Tibial nerve (tissue), 4 donors: ENCODE measurements at regions not wholly inside any gene's neighbourhood (a gene's known extent, or its start where the extent isn't known, plus 50 kb on each side); places are given as distances from the start of the nearest gene placed in this dataset.

Experiments used
- DNase-seq, 2 donors: peaks; one replicate each; pipeline ENCODE4 v3.0.0-alpha.2; 2019; ENCODE audit warnings: low spot score in 2 of 2
- H3K27ac ChIP-seq, 4 donors: fragments of 200-600 bp; sonication (generic) in 3 of 4; one replicate each; pipeline ENCODE4 v1.5.1; 2017 to 2019; ENCODE audit warnings: mild to moderate bottlenecking in 1 of 4
- H3K27me3 ChIP-seq, 2 donors: fragments of 200-600 bp; sonication (generic) in 1 of 2; one replicate each; pipeline versions ENCODE4 v1.5.1 to v1.6.0; 2017 to 2019
- H3K36me3 ChIP-seq, 3 donors: fragments of 200-600 bp; sonication (generic); one replicate each; pipeline ENCODE4 v1.5.1; 2018 to 2019
- H3K4me1 ChIP-seq, 4 donors: fragments of 200-600 bp; sonication (generic) in 3 of 4; one replicate each; pipeline ENCODE4 v1.5.1; 2017 to 2019
- H3K4me3 ChIP-seq, 4 donors: fragments of 200-600 bp; sonication (generic) in 3 of 4; one replicate each; pipeline ENCODE4 v1.5.1; 2017 to 2019; ENCODE audit warnings: mild to moderate bottlenecking in 1 of 4, moderate library complexity in 1 of 4
- H3K9me3 ChIP-seq, 4 donors: fragments of 200-600 bp; sonication (generic) in 3 of 4; one replicate each; pipeline ENCODE4 v1.5.1; 2017 to 2019
- CTCF ChIP-seq, 5 experiments: fragments of 200-600 bp in 3 of 5; fragments of 450-650 bp in 2 of 5; sonication (generic) in 3 of 5; IDR thresholded peaks; one replicate each; pipeline ENCODE4 v1.5.1; 2016 to 2019; ENCODE audit warnings: antibody characterized with exemption in 5 of 5, mild to moderate bottlenecking in 3 of 5, moderate library complexity in 2 of 5
- EP300 ChIP-seq, 2 donors: sonication (generic); formaldehyde crosslinking; IDR thresholded peaks; one replicate each; pipeline ENCODE4 v1.6.1; 2017; ENCODE audit warnings: antibody characterized with exemption in 2 of 2, mild to moderate bottlenecking in 1 of 2
- POLR2A ChIP-seq, 2 donors: fragments of 450-650 bp; IDR thresholded peaks; one replicate each; pipeline ENCODE4 v1.6.1; 2017; ENCODE audit warnings: antibody characterized with exemption in 2 of 2, mild to moderate bottlenecking in 2 of 2, moderate library complexity in 2 of 2
- WGBS, 2 donors: methylation state at CpG; one replicate each; pipeline ENCODE4 v1.1.5; 2018; 5-methylcytosine and 5-hydroxymethylcytosine counted together

- DNase-seq = no peak
- Histone ChIP-seq H3K9me3 (peaks cover 0 to 15% (median 0%) of the 10 kb centered on the region in 4 donors), H3K27me3 (no peaks in the 10 kb centered on the region), H3K27ac (no peak overlapping the region), H3K4me1 (no peaks in the 10 kb centered on the region), H3K4me3 (no peak overlapping the region), H3K36me3 (no peaks in the 10 kb centered on the region)
- WGBS, 2 donors = 58 to 62% methylated on average over 4 of the region's 4 CpGs
- TF ChIP-seq CTCF (IDR thresholded peaks at IDR 0.05) (no peak), EP300 (IDR thresholded peaks at IDR 0.05) (no peak), POLR2A (IDR thresholded peaks at IDR 0.05) (no peak)
These were observed 53.5 kb upstream of the FLT1 start for GRCh38 chr13:28548468-28548867.

- Histone ChIP-seq H3K36me3 (no peaks in the 10 kb centered on the region), H3K27me3 (no peaks in the 10 kb centered on the region), H3K9me3 (peaks cover 0 to 21% (median 0%) of the 10 kb centered on the region in 4 donors), H3K4me1 (no peaks in the 10 kb centered on the region), H3K27ac (no peak overlapping the region), H3K4me3 (no peak overlapping the region)
- TF ChIP-seq EP300 (IDR thresholded peaks at IDR 0.05) (no peak), POLR2A (IDR thresholded peaks at IDR 0.05) (no peak), CTCF (IDR thresholded peaks at IDR 0.05) (no peak)
- WGBS, 2 donors = 60 to 80% methylated on average over 5 of the region's 5 CpGs
- DNase-seq = no peak
These were observed 50.8 kb upstream of the FLT1 start for GRCh38 chr13:28545583-28546333.
